CD14-positive monocyte (primary cell): ENCODE measurements at regions not wholly inside any gene's neighbourhood (a gene's known extent, or its start where the extent isn't known, plus 50 kb on each side); places are given as distances from the start of the nearest gene placed in this dataset.

Experiments
- DNase-seq, 3 donors: peaks; one replicate each; pipeline ENCODE4 v3.0.0-alpha.2; 2011 to 2022
- H2AFZ ChIP-seq: 2 replicates; pipeline ENCODE4 v1.6.0; 2012; ENCODE audit warnings: mild to moderate bottlenecking, low read depth, low read length, inconsistent platforms; ENCODE audit not compliant: insufficient read depth, poor library complexity, severe bottlenecking
- H3K27ac ChIP-seq, 2 donors: 1 replicate in 1 of 2; 2 replicates in 1 of 2; pipeline ENCODE4 v1.5.1; 2012 to 2013; ENCODE audit warnings: low read length in 2 of 2, control low read depth in 1 of 2, inconsistent platforms in 1 of 2, low read depth in 1 of 2, mild to moderate bottlenecking in 1 of 2
- H3K27me3 ChIP-seq, 2 donors: one replicate each; pipeline versions ENCODE4 v1.6.0 to v1.6.1; 2011 to 2013; ENCODE audit warnings: low read length in 2 of 2; ENCODE audit not compliant: control insufficient read depth in 2 of 2, insufficient read depth in 2 of 2
- H3K36me3 ChIP-seq, 2 donors: replicated peaks in 1 of 2; 1 replicate in 1 of 2; 2 replicates in 1 of 2; pipeline versions ENCODE4 v1.5.1 to v1.6.1; 2012 to 2013; ENCODE audit warnings: low read length in 2 of 2, control low read depth in 1 of 2, inconsistent platforms in 1 of 2, mild to moderate bottlenecking in 1 of 2; ENCODE audit not compliant: insufficient read depth in 2 of 2, control insufficient read depth in 1 of 2
- H3K4me1 ChIP-seq, 2 donors: 1 replicate in 1 of 2; 2 replicates in 1 of 2; pipeline versions ENCODE4 v1.5.1 to v1.6.1; 2012 to 2013; ENCODE audit warnings: low read length in 2 of 2, control low read depth in 1 of 2, inconsistent platforms in 1 of 2, mild to moderate bottlenecking in 1 of 2, moderate library complexity in 1 of 2; ENCODE audit not compliant: insufficient read depth in 2 of 2, control insufficient read depth in 1 of 2
- H3K4me2 ChIP-seq: replicated peaks from 2 replicates; pipeline ENCODE3; 2012; ENCODE audit warnings: low read length, moderate library complexity, mild to moderate bottlenecking; ENCODE audit not compliant: poor library complexity, severe bottlenecking; ENCODE audit errors: extremely low read depth
- H3K4me3 ChIP-seq, 3 experiments: fragments of 200-600 bp in 1 of 3; sonication (generic) in 1 of 3; replicated peaks in 1 of 3; 1 replicate in 2 of 3; 2 replicates in 1 of 3; pipeline ENCODE4 v1.5.1; 2011 to 2013; ENCODE audit warnings: low read length in 3 of 3, mild to moderate bottlenecking in 3 of 3, control low read depth in 2 of 3, low read depth in 2 of 3, inconsistent platforms in 1 of 3, moderate library complexity in 1 of 3
- H3K79me2 ChIP-seq: 2 replicates; pipeline ENCODE4 v1.6.0; 2012; ENCODE audit warnings: mild to moderate bottlenecking, control low read depth, inconsistent platforms, low read length, moderate library complexity; ENCODE audit not compliant: insufficient read depth
- H3K9ac ChIP-seq: 2 replicates; pipeline ENCODE4 v1.6.0; 2017; ENCODE audit warnings: low read length, mild to moderate bottlenecking; ENCODE audit not compliant: insufficient read depth, poor library complexity, severe bottlenecking
- H3K9me3 ChIP-seq, 2 donors: replicated peaks in 1 of 2; 1 replicate in 1 of 2; 2 replicates in 1 of 2; pipeline versions ENCODE4 v1.5.1 to v1.6.1; 2012 to 2013; ENCODE audit warnings: low read length in 2 of 2, control low read depth in 1 of 2; ENCODE audit not compliant: control insufficient read depth in 1 of 2, insufficient read depth in 1 of 2
- H4K20me1 ChIP-seq: 2 replicates; pipeline ENCODE4 v1.6.0; 2012; ENCODE audit warnings: mild to moderate bottlenecking, low read length, control low read depth, moderate library complexity; ENCODE audit not compliant: insufficient read depth
- H3K27ac Mint-ChIP-seq, 7 donors: one replicate each; pipeline ENCODE4 v1.8.0; 2020; ENCODE audit warnings: mild to moderate bottlenecking in 7 of 7, mixed read lengths in 7 of 7, moderate library complexity in 6 of 7, inconsistent platforms in 2 of 7
- H3K27me3 Mint-ChIP-seq, 3 donors: one replicate each; pipeline ENCODE4 v1.8.0; 2021 to 2022; ENCODE audit warnings: low read depth in 3 of 3, mild to moderate bottlenecking in 3 of 3, mixed read lengths in 3 of 3, moderate library complexity in 3 of 3, inconsistent platforms in 1 of 3
- H3K36me3 Mint-ChIP-seq, 2 donors: one replicate each; pipeline ENCODE4 v1.8.0; 2020; ENCODE audit warnings: mixed read lengths in 2 of 2, inconsistent platforms in 1 of 2, mild to moderate bottlenecking in 1 of 2
- H3K4me1 Mint-ChIP-seq: one replicate; pipeline ENCODE4 v1.8.0; 2020; ENCODE audit warnings: mild to moderate bottlenecking, mixed read lengths
- H3K4me3 Mint-ChIP-seq, 2 donors: one replicate each; pipeline ENCODE4 v1.8.0; 2020; ENCODE audit warnings: mild to moderate bottlenecking in 2 of 2, mixed read lengths in 2 of 2, moderate library complexity in 1 of 2
- H3K9me3 Mint-ChIP-seq, 7 donors: one replicate each; pipeline ENCODE4 v1.8.0; 2020 to 2022; ENCODE audit warnings: mixed read lengths in 7 of 7, mild to moderate bottlenecking in 6 of 7, moderate library complexity in 6 of 7, inconsistent platforms in 2 of 7
- CTCF ChIP-seq: fragments of 200-600 bp; IDR thresholded peaks from one replicate; pipeline ENCODE4 v1.8.0; 2022; ENCODE audit warnings: antibody characterized with exemption, mild to moderate bottlenecking
- WGBS: methylation state at CpG from one replicate; pipeline ENCODE4 v1.1.5; 2013; ENCODE audit warnings: missing lambda C conversion rate; ENCODE audit not compliant: insufficient coverage; 5-methylcytosine and 5-hydroxymethylcytosine counted together
- intact Hi-C, 2 donors: fragments of 100-400 bp; cut with micrococcal nuclease; formaldehyde crosslinking; loops; one replicate each; pipeline versions ENCODE4 v1.15.0 to v1.15.1; 2023

DNA sequence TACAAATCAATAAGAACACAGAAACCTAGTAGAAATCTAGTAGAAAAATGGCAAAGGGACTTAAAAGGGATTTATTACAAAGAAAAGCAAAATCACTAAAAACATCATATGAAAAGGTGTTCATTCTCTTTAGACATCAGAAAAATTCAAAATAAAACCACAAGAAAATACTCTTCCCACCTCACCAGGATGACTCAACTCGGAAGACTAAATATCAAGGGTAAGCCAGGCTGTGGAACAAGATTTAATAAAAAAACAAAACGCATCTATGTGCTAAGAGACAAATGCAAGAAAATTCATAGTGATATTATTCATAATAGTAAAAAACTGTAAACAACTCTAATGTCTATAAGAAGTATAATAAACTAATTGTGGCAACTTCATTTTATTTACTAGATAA, 181.6 kb upstream of the GHR start:
- TF ChIP-seq CTCF: no peak
- intact Hi-C loops: no loop called here

GRCh38 chr5:42242210-42242609, 181.0 kb upstream of the GHR start:
- no peaks in the 10 kb centered on the region for H3K4me1 Mint-ChIP-seq
- no peak for TF ChIP-seq CTCF
- H3K27me3 Mint-ChIP-seq: peaks cover 0 to 2% (median 0%) of the 10 kb centered on the region in 3 donors
- Histone ChIP-seq H3K4me1 (no peaks in the 10 kb centered on the region), H3K4me2 (no peak overlapping the region), H3K9me3 (no peaks in the 10 kb centered on the region), H3K27ac (no peak overlapping the region), H3K27me3 (no peaks in the 10 kb centered on the region), H3K79me2 (no peaks in the 10 kb centered on the region), H3K4me3 (no peak overlapping the region), H3K9ac (no peak overlapping the region), H4K20me1 (no peaks in the 10 kb centered on the region), H2AFZ (no peak overlapping the region), H3K36me3 (no peaks in the 10 kb centered on the region)
- peaks cover 0 to 2% (median 0%) of the 10 kb centered on the region in 7 donors for H3K9me3 Mint-ChIP-seq
- H3K4me3 Mint-ChIP-seq: no peak overlapping the region
- DNase-seq: no peak
- H3K36me3 Mint-ChIP-seq: no peaks in the 10 kb centered on the region
- intact Hi-C loops: no loop called here
- WGBS: no CpG with 5 or more reads among the region's 1 CpG
- no peak overlapping the region for H3K27ac Mint-ChIP-seq

More for the DNA sequence above, 181.6 kb upstream of the GHR start:
- no peaks in the 10 kb centered on the region for H3K4me1 Mint-ChIP-seq
- WGBS: no CpG with 5 or more reads among the region's 2 CpGs
- Histone ChIP-seq H2AFZ (no peak overlapping the region), H3K36me3 (no peaks in the 10 kb centered on the region), H3K27me3 (no peaks in the 10 kb centered on the region), H3K79me2 (no peaks in the 10 kb centered on the region), H3K4me3 (no peak overlapping the region), H3K9me3 (no peaks in the 10 kb centered on the region), H3K4me2 (no peak overlapping the region), H4K20me1 (no peaks in the 10 kb centered on the region), H3K9ac (no peak overlapping the region), H3K27ac (no peak overlapping the region), H3K4me1 (no peaks in the 10 kb centered on the region)
- DNase-seq: no peak
- no peak overlapping the region for H3K4me3 Mint-ChIP-seq
- no peak overlapping the region for H3K27ac Mint-ChIP-seq
- H3K9me3 Mint-ChIP-seq: peaks cover 0 to 2% (median 0%) of the 10 kb centered on the region in 7 donors
- no peaks in the 10 kb centered on the region for H3K36me3 Mint-ChIP-seq
- H3K27me3 Mint-ChIP-seq: peaks cover 0 to 2% (median 0%) of the 10 kb centered on the region in 3 donors
